Gastrocnemius medialis (tissue), 4 donors: ENCODE measurements at regions not wholly inside any gene's neighbourhood (a gene's known extent, or its start where the extent isn't known, plus 50 kb on each side); places are given as distances from the start of the nearest gene placed in this dataset.

Experiments
- ATAC-seq, 2 donors: fragments of 150-250 bp; one replicate each; pipeline ENCODE4 v1.9.1; 2016
- DNase-seq, 2 donors: peaks; one replicate each; pipeline ENCODE4 v3.0.0-alpha.2; 2019
- H3K27ac ChIP-seq, 4 donors: fragments of 200-600 bp; sonication (generic); 1 replicate in 1 of 4; 2 replicates in 3 of 4; pipeline ENCODE4 v1.5.1; 2016 to 2018; ENCODE audit warnings: mild to moderate bottlenecking in 2 of 4, moderate library complexity in 1 of 4
- H3K27me3 ChIP-seq, 3 donors: fragments of 200-600 bp; sonication (generic) in 2 of 3; 1 replicate in 1 of 3; 2 replicates in 2 of 3; pipeline versions ENCODE4 v1.5.1 to v1.6.0; 2016 to 2019; ENCODE audit warnings: mild to moderate bottlenecking in 1 of 3, moderate library complexity in 1 of 3
- H3K36me3 ChIP-seq, 2 donors: fragments of 200-600 bp; sonication (generic) in 1 of 2; one replicate each; pipeline ENCODE4 v1.5.1; 2017 to 2018
- H3K4me1 ChIP-seq, 2 donors: fragments of 200-600 bp; sonication (generic) in 1 of 2; one replicate each; pipeline ENCODE4 v1.5.1; 2016 to 2017; ENCODE audit warnings: mild to moderate bottlenecking in 2 of 2
- H3K4me3 ChIP-seq, 4 donors: fragments of 200-600 bp; sonication (generic) in 3 of 4; 1 replicate in 1 of 4; 2 replicates in 3 of 4; pipeline ENCODE4 v1.5.1; 2016 to 2019; ENCODE audit warnings: mild to moderate bottlenecking in 2 of 4
- H3K9me3 ChIP-seq, 3 donors: fragments of 200-600 bp; sonication (generic) in 2 of 3; 1 replicate in 1 of 3; 2 replicates in 2 of 3; pipeline ENCODE4 v1.5.1; 2016 to 2019
- CTCF ChIP-seq, 5 experiments: fragments of 450-650 bp in 3 of 5; fragments of 200-600 bp in 2 of 5; sonication (generic) in 2 of 5; IDR thresholded peaks in 4 of 5; conservative IDR thresholded peaks in 1 of 5; 1 replicate in 4 of 5; 2 replicates in 1 of 5; pipeline ENCODE4 v1.5.1; 2016 to 2019; ENCODE audit warnings: antibody characterized with exemption in 5 of 5, mild to moderate bottlenecking in 3 of 5, moderate library complexity in 3 of 5
- POLR2A ChIP-seq, 2 donors: fragments of 450-650 bp; IDR thresholded peaks; one replicate each; pipeline ENCODE4 v1.6.1; 2017; ENCODE audit warnings: antibody characterized with exemption in 2 of 2, mild to moderate bottlenecking in 2 of 2, moderate library complexity in 2 of 2
- in situ Hi-C, 4 donors: fragments of 200-750 bp; cut with MboI; loops; one replicate each; pipeline versions ENCODE4 v1.15.0 to v1.8.0; 2017; ENCODE audit warnings: low sequenced_read_pairs in 4 of 4
- intact Hi-C: fragments of 100-400 bp; cut with DNase I; formaldehyde crosslinking; loops from one replicate; pipeline ENCODE4 v1.15.1; 2023; ENCODE audit warnings: low total_unique reads

- DNase-seq (no peak), ATAC-seq (no peak)
- Histone ChIP-seq H3K4me1 (peaks cover 3 to 32% of the 10 kb centered on the region in 2 donors), H3K27ac (no peak overlapping the region), H3K4me3 (no peak overlapping the region), H3K36me3 (no peaks in the 10 kb centered on the region), H3K9me3 (no peaks in the 10 kb centered on the region), H3K27me3 (no peaks in the 10 kb centered on the region)
- intact Hi-C loops (no loop called here), in situ Hi-C loops (no loop called here)
- TF ChIP-seq POLR2A (IDR thresholded peaks at IDR 0.05): no peak
Measured at GRCh38 chr15:70503798-70504298, 259.5 kb downstream of the UACA start.

- Histone ChIP-seq H3K4me1 (peaks cover 0 to 26% of the 10 kb centered on the region in 2 donors), H3K9me3 (no peaks in the 10 kb centered on the region), H3K27me3 (no peaks in the 10 kb centered on the region), H3K27ac (no peak overlapping the region), H3K36me3 (no peaks in the 10 kb centered on the region), H3K4me3 (no peak overlapping the region)
- TF ChIP-seq CTCF (IDR thresholded peaks at IDR 0.05 in 4 of 5, conservative IDR thresholded peaks at IDR 0.05 in 1 of 5): no peak
- TF ChIP-seq POLR2A (IDR thresholded peaks at IDR 0.05): no peak
- ATAC-seq (no peak), DNase-seq (no peak)
- in situ Hi-C loops: no loop called here
- intact Hi-C loops: no loop called here
Measured at GRCh38 chr15:70503073-70503745, 260.1 kb downstream of the UACA start.

GRCh38 chr15:70502529-70502928, 260.8 kb downstream of the UACA start:
- TF ChIP-seq POLR2A (IDR thresholded peaks at IDR 0.05): no peak
- TF ChIP-seq CTCF (IDR thresholded peaks at IDR 0.05 in 4 of 5, conservative IDR thresholded peaks at IDR 0.05 in 1 of 5): no peak
- Histone ChIP-seq H3K4me3 (no peak overlapping the region), H3K36me3 (no peaks in the 10 kb centered on the region), H3K27ac (no peak overlapping the region), H3K27me3 (no peaks in the 10 kb centered on the region), H3K9me3 (no peaks in the 10 kb centered on the region), H3K4me1 (peaks cover 0 to 26% of the 10 kb centered on the region in 2 donors)
- DNase-seq (no peak), ATAC-seq (no peak)
- in situ Hi-C loops (no loop called here), intact Hi-C loops (no loop called here)

GRCh38 chr15:70501849-70502248, 261.5 kb downstream of the UACA start:
- H3K4me1 ChIP-seq: peaks cover 0 to 26% of the 10 kb centered on the region in 2 donors
- no peak for TF ChIP-seq POLR2A (IDR thresholded peaks at IDR 0.05)
- TF ChIP-seq CTCF (IDR thresholded peaks at IDR 0.05 in 4 of 5, conservative IDR thresholded peaks at IDR 0.05 in 1 of 5): no peak
- H3K9me3 ChIP-seq: no peaks in the 10 kb centered on the region
- intact Hi-C loops (no loop called here), in situ Hi-C loops (no loop called here)
- no peak for DNase-seq
- H3K4me3 ChIP-seq: no peak overlapping the region
- no peaks in the 10 kb centered on the region for H3K36me3 ChIP-seq
- no peak overlapping the region for H3K27ac ChIP-seq
- no peak for ATAC-seq
- H3K27me3 ChIP-seq: no peaks in the 10 kb centered on the region

- Histone ChIP-seq H3K27me3 (no peaks in the 10 kb centered on the region), H3K9me3 (no peaks in the 10 kb centered on the region), H3K4me1 (peaks cover 0 to 24% of the 10 kb centered on the region in 2 donors), H3K4me3 (no peak overlapping the region), H3K27ac (no peak overlapping the region), H3K36me3 (no peaks in the 10 kb centered on the region)
- no peak for DNase-seq
- no peak for ATAC-seq
- intact Hi-C loops (no loop called here), in situ Hi-C loops (no loop called here)
- TF ChIP-seq CTCF (IDR thresholded peaks at IDR 0.05 in 4 of 5, conservative IDR thresholded peaks at IDR 0.05 in 1 of 5) (no peak), POLR2A (IDR thresholded peaks at IDR 0.05) (no peak)
Measured at GRCh38 chr15:70501121-70501727, 262.1 kb downstream of the UACA start.
